Activated CD8-positive, alpha-beta T cell treated with anti-CD3 and anti-CD28 coated beads for 36 hours (primary cell): ENCODE measurements at regions not wholly inside any gene's neighbourhood (a gene's known extent, or its start where the extent isn't known, plus 50 kb on each side); places are given as distances from the start of the nearest gene placed in this dataset.

Experiments used
- ATAC-seq: fragments of 200-7000 bp; cut with Tn5 transposase; one replicate; pipeline ENCODE4 v1.10.0; 2021; ENCODE audit warnings: mild to moderate bottlenecking, moderate library complexity
- CTCF ChIA-PET: fragments of 350-600 bp; sonication (Branson Sonifier 250); formaldehyde crosslinking; loops from one replicate; lab custom pipeline; 2021; ENCODE audit warnings: antibody characterized with exemption; lab: Charles Lee
- POLR2A ChIA-PET: fragments of 350-600 bp; sonication (Branson Sonifier 250); formaldehyde crosslinking; loops from one replicate; lab custom pipeline; 2021; ENCODE audit warnings: antibody characterized with exemption; lab: Charles Lee
- DNase-seq: peaks from one replicate; pipeline ENCODE4 v3.0.0-alpha.2; 2020
- H3K27ac Mint-ChIP-seq: one replicate; pipeline ENCODE4 v1.8.0; 2021; ENCODE audit warnings: mild to moderate bottlenecking, mixed read lengths
- H3K27me3 Mint-ChIP-seq: one replicate; pipeline ENCODE4 v1.8.0; 2021; ENCODE audit warnings: mixed read lengths
- H3K36me3 Mint-ChIP-seq: one replicate; pipeline ENCODE4 v1.8.0; 2021; ENCODE audit warnings: low read depth, mixed read lengths
- H3K4me1 Mint-ChIP-seq: one replicate; pipeline ENCODE4 v1.8.0; 2021; ENCODE audit warnings: low read depth, mixed read lengths
- H3K4me3 Mint-ChIP-seq: one replicate; pipeline ENCODE4 v1.8.0; 2021; ENCODE audit warnings: mild to moderate bottlenecking, moderate library complexity, mixed read lengths
- H3K9me3 Mint-ChIP-seq: one replicate; pipeline ENCODE4 v1.8.0; 2021; ENCODE audit warnings: mixed read lengths
- CTCF ChIP-seq: fragments of 200-600 bp; IDR thresholded peaks from one replicate; pipeline ENCODE4 v1.8.0; 2022; ENCODE audit warnings: antibody characterized with exemption, mild to moderate bottlenecking
- intact Hi-C: fragments of 100-400 bp; cut with micrococcal nuclease; formaldehyde crosslinking; loops from one replicate; pipeline ENCODE4 v1.10.0; 2022

DNA sequence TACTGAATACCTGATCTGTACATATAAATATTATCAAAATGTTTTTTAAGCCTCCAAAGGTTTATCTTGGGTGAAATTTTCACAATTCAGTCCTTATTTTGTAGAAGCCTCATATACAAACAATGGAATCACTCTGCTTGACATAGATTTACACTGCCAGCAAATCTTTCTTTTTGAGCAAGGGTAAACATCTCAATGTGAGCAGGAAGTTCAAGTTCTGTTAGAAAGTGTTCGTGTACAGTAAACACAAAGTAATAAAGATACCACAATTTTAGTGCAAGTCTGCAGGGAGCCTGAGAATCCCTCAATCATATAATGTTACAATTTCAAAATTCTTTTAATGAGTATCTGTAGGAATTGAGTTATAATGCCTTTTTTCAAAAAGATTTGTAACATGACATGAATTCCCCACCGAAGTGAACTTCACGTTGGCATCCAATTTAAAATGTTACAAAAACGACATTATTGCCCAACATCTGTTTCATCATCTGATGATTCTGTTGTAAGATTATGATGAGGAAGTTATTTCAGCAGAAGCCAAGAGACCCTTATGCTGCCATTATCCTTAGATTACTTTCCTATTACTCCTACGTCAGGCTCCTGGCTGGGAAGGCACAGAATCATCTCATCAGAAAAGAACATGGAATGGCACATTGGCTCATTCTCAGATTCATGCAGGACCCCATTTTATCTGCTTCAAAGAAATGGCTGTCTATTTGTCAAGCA is 283.9 kb upstream of the ACVR2A start:
- no peak for ATAC-seq
- ChIA-PET CTCF (no interaction called here), POLR2A (no interaction called here)
- Mint-ChIP-seq H3K4me1 (no peaks in the 10 kb centered on the region), H3K27me3 (no peaks in the 10 kb centered on the region), H3K36me3 (no peaks in the 10 kb centered on the region), H3K9me3 (no peaks in the 10 kb centered on the region), H3K4me3 (no peak overlapping the region), H3K27ac (no peak overlapping the region)
- no peak for DNase-seq
- TF ChIP-seq CTCF, result no peak
- intact Hi-C loops, result no loop called here

GRCh38 chr2:147559070-147559725 is 285.6 kb upstream of the ACVR2A start:
- TF ChIP-seq CTCF, result no peak
- H3K27me3 Mint-ChIP-seq, result no peaks in the 10 kb centered on the region
- DNase-seq, result no peak
- POLR2A ChIA-PET, result no interaction called here
- no peaks in the 10 kb centered on the region for H3K4me1 Mint-ChIP-seq
- H3K36me3 Mint-ChIP-seq, result no peaks in the 10 kb centered on the region
- no peak for ATAC-seq
- CTCF ChIA-PET, result no interaction called here
- no peak overlapping the region for H3K27ac Mint-ChIP-seq
- intact Hi-C loops, result no loop called here
- no peaks in the 10 kb centered on the region for H3K9me3 Mint-ChIP-seq
- H3K4me3 Mint-ChIP-seq, result no peak overlapping the region

- no peaks in the 10 kb centered on the region for H3K9me3 Mint-ChIP-seq
- no peaks in the 10 kb centered on the region for H3K36me3 Mint-ChIP-seq
- no peaks in the 10 kb centered on the region for H3K4me1 Mint-ChIP-seq
- no peak overlapping the region for H3K27ac Mint-ChIP-seq
- intact Hi-C loops, result no loop called here
- ChIA-PET POLR2A (no interaction called here), CTCF (no interaction called here)
- TF ChIP-seq CTCF, result no peak
- DNase-seq (no peak), ATAC-seq (no peak)
- peaks cover 2% of the 10 kb centered on the region for H3K27me3 Mint-ChIP-seq
- H3K4me3 Mint-ChIP-seq, result no peak overlapping the region
Measured at GRCh38 chr2:147558620-147559019, 286.2 kb upstream of the ACVR2A start.

- ChIA-PET POLR2A (no interaction called here), CTCF (interaction anchor here (1.3 kb wide), 1 partner anchor 9 kb away, joined by 3 read pairs; no protein-coding TSS in a partner anchor)
- no peaks in the 10 kb centered on the region for H3K9me3 Mint-ChIP-seq
- no peaks in the 10 kb centered on the region for H3K36me3 Mint-ChIP-seq
- ATAC-seq, result no peak
- DNase-seq, result no peak
- no peak for TF ChIP-seq CTCF
- no peak overlapping the region for H3K4me3 Mint-ChIP-seq
- intact Hi-C loops, result no loop called here
- no peaks in the 10 kb centered on the region for H3K4me1 Mint-ChIP-seq
- H3K27me3 Mint-ChIP-seq, result peaks cover 2% of the 10 kb centered on the region
- no peak overlapping the region for H3K27ac Mint-ChIP-seq
Measured at GRCh38 chr2:147554521-147555107, 290.2 kb upstream of the ACVR2A start.

DNA sequence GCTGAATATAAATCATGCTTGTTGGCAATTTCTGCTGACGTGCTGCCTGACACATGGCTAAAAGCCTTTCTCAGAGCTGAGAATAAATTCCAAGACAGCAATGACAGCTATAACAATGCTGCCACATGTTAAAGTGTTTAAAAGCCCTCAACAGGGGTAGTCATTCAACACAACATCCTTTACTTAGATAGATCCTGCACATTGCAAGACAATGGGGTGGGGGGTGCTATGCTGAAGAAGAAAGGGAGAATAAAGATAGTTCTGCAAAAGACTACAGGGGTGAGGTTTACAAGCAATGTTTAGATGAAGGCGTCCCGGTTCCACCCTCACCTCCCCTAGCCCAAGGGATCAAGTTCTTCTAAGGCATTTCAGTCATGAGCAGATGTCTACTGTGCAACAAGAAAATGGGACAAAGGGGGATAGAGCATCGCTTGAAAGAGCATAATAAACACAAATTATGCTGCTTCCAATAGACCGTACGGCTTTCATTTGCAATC is 291.0 kb upstream of the ACVR2A start:
- no peaks in the 10 kb centered on the region for H3K36me3 Mint-ChIP-seq
- ATAC-seq, result no peak
- no peaks in the 10 kb centered on the region for H3K9me3 Mint-ChIP-seq
- intact Hi-C loops, result no loop called here
- no peak overlapping the region for H3K4me3 Mint-ChIP-seq
- no peaks in the 10 kb centered on the region for H3K4me1 Mint-ChIP-seq
- no peak for DNase-seq
- no peak overlapping the region for H3K27ac Mint-ChIP-seq
- CTCF ChIA-PET, result no interaction called here
- TF ChIP-seq CTCF, result no peak
- POLR2A ChIA-PET, result no interaction called here
- peaks cover 2% of the 10 kb centered on the region for H3K27me3 Mint-ChIP-seq
